CD4-positive, alpha-beta T cell treated with Interleukin-4 for 4 hours (primary cell): ENCODE measurements at regions not wholly inside any gene's neighbourhood (a gene's known extent, or its start where the extent isn't known, plus 50 kb on each side); places are given as distances from the start of the nearest gene placed in this dataset.

Experiments
- DNase-seq: peaks from one replicate; pipeline ENCODE4 v3.0.0-alpha.2; 2020

DNA sequence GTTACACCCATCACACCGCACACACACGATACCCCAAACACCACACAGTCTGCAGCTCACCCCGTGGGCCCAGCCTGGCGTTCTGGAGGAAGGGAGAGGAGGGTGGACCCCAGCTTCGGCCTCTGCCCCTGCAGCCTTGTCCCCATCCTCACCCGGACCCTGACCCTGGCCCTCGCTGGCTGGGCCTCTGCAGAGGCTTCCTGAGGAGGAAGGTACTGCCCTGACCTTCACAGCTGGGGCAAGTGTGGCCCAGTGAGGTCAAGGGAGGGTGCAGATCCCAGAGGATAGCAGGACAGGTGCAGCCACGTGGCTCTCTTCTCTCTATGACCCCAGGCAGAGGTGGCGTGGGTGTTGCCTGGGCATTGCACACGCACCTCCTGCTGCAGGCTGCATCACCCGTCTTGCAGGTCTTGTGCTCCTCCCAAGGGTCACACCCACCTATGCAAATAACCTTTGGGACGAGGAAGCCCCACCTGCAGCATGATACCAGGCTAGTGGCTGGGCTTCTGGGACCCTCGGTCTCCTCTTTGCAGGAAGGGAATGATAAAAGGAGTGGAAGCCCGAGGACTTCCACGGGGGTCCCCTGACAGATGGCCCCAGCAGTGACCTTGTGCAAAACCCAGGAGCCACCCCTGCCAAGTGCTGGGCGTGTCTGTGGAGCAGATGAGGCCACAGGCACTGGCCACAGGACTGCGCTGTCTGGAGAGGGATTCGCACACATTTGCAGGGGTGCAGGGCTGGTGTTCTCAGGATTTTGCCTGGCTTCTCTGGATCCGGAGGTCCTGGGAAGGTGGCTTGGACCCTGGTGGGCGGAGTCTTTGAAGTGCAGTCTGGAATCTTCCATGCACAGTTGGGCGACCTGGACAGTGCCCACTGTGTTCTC, 1241.5 kb downstream of the BRD1 start:
- DNase-seq = no peak

- no peak for DNase-seq
Observed at GRCh38 chr22:48584170-48584569, 1243.5 kb downstream of the BRD1 start.

GRCh38 chr22:48581796-48582469, 1245.7 kb downstream of the BRD1 start:
- no peak for DNase-seq

DNA sequence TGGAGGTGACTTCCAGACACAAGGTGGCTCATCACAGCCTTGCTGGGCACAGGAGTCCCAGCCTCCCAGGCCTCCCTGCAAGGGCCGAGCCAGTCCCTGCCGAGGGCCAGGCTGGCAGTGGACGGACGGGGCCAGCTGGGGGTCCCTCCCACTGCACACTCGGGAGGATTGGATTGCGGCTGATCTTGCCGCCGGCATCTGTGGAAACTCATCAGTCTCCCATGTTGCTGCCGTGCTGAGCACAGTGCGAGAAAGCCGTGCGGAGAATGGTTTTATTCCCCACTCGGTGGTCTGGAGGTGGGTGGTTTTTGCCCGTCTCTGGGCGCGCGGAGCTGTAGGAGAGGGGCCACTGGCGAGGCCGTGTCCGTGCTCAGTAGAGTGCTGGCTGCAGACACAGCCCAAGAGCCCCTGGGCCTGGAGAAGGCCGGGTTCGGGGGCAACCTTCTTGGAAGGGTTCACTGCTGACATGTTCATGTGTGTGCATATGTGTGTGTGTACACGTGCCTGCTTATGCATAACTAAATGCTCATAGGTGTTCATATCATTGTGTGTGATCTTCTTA, 1246.4 kb downstream of the BRD1 start:
- DNase-seq = no peak

GRCh38 chr22:48580481-48580970, 1247.1 kb downstream of the BRD1 start:
- no peak for DNase-seq

- DNase-seq = no peak
Observed at GRCh38 chr22:48579928-48580309, 1247.8 kb downstream of the BRD1 start.

GRCh38 chr22:48579043-48579927, 1248.4 kb downstream of the BRD1 start:
- DNase-seq = no peak

GRCh38 chr22:48578138-48579042, 1249.3 kb downstream of the BRD1 start:
- DNase-seq = no peak

DNA sequence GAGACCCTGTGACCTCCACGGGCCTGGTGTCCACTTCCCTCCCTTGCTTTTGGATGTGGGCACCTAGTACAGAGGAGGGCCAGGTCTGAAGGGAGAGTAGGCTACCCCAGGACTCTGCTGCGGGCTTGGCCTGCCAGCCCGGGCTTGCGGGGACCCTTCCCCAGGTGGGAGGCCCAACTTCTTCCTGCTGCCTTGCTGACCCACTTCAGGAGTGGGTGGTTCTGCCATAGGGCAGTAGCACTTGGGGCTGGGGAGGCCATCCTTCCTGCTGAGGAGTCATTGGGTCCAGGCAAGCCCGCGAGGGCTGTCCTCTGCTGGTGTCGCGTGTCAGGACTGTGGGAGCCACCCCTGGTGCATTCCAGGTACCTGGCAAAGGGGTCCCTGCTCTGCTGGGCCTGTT, 1250.0 kb downstream of the BRD1 start:
- DNase-seq = no peak

DNA sequence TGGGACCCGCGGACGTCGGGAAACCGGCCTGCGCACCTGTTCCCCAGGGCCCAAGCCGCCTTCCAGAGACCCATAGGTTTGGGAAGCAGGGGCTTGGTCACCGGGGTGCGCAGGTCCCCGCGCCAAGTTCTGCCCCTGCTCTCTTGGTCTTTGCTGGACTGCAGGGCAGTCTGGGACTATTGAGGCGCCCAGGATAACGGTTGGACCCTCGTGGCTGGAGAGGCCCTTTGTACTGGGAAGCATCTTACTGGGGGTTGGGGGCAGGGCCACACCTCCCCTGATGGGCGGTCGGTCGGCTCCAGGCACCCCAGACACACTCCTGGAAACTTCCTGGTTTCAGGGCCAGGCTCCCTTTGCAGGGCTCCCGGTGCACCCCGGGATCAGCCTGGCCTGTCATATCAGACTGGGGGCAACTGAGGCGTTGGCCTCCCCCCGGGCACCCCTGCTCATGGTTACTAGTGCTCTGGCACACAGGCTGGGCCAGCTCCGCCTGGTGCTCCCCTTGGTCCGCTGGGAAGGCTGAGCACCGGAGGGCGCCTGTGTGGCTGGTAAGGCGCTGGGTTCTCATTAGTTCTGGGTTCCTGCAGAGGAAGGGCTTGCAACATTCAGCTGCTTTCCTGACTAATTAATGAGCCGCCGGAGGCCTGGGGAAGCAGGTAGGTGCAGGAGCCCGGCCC, 1250.5 kb downstream of the BRD1 start:
- DNase-seq = no peak

DNA sequence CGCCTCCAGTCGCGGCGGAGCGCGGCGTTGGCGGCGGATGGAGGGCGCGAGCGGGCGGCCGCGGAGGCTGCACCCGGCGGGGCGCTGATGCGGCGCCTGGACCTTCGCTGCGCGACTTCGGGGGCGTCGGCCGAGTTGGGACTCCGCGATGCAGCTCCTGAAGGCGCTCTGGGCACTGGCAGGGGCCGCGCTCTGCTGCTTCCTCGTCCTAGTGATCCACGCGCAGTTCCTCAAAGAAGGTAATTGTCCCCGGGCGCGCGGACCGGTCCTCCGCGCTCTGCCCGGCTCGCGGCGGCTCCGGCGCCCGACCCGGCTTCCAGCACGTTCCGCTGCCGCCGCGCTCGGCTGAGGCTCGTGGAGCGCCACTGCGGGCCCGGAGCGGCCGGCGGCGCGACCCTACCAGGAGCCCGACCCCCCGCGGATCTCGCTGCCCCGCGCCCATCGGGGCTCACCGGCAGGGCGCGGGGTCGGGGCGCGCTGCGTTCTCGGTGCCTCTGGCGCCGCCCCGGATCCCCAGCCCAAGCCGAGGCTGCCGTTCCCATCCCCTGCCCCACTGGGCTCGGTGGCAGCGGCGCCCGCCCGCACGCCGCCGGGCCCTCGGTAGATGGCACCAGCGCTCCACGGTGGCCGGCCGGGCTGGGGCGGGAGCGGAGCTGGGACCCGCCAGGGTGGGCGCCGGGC, 1251.2 kb downstream of the BRD1 start:
- no peak for DNase-seq

GRCh38 chr22:48575618-48576332, 1251.9 kb downstream of the BRD1 start:
- DNase-seq = no peak

DNA sequence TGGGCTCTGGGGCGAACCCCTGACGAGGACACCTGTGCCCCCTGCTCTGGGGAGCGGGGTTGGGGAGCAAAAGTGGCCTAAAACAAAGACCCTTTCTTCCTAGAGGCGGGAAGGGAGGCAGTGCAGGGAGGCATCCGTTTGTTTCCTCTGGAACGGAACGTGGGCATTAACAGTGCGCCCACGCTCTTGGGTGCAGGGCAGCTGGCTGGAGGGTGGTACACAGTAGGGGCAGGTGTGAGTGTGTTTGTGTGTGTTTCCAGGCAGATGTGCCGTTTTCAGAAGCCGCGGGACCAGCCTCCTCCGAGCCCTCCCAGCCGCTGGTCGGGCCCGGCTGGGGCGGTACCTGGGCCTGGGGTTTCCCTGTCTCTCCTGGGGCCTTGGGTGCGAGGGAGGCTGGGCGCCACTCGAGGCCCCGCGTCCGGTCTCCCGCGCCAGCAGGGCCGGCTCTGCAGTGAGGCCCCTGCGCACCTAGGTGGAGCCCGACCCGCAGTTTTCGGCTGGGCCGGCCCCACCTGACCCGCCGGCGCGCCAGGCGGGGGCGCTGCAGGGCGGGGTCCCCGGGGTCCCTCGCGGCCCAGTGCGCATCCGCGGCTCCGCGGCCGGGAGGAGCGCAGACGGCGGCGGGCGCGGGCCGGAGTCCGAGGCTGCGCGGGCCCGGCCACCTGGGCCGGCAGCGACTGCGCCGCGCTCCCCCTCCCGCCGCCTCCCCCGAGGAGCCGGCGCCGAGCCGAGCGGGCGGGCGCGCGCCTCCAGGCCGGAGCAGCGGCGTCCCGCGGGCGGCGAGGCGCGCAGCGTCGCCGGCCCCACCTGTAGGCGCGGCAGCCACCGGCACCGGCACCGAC, 1252.7 kb downstream of the BRD1 start:
- no peak for DNase-seq

- DNase-seq = no peak
Observed at GRCh38 chr22:48573766-48574165, 1253.9 kb downstream of the BRD1 start.

- DNase-seq = no peak
Observed at GRCh38 chr22:48572951-48573350, 1254.7 kb downstream of the BRD1 start.

- DNase-seq = no peak
Observed at GRCh38 chr22:48570912-48571311, 1256.8 kb downstream of the BRD1 start.

- no peak for DNase-seq
Observed at GRCh38 chr22:48569476-48570233, 1258.0 kb downstream of the BRD1 start.

DNA sequence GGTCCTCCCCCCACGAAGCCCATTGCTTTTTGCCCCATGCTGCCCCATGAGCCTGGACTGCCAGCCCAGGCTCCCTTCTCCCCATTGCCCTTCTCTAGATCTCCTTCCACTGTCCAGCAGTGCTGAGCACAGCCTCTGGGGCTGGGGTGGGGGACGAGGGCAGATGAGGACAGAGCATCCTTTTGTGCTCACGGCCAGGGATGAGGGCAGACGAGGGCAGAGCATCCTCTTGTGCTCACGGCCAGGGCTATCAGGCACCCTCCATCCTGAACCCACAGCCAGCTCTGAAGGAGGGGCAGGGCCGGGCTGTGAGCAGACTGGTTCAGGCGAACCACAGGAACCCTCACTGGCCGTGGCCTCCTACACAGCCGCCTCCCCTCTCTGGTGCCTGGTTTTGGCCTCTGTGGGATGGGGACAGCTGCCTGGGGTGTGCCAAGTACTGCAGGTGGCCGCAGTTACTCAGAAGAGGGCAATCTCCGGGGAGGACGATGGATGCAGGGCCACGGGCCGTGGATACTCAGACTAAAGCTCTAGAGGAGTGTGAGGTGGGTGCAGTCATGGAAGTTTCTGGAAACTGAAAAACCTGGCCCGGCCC, 1258.8 kb downstream of the BRD1 start:
- no peak for DNase-seq
